ENCODE measurements at regions not wholly inside any gene's neighbourhood (a gene's known extent, or its start where the extent isn't known, plus 50 kb on each side); places are given as distances from the start of the nearest gene placed in this dataset.

GRCh38 chr12:27143256-27144069 lies 61.1 kb upstream of the C12orf71 start:
- TF ChIP-seq CTCF (IDR thresholded peaks at IDR 0.05; ENCODE audit: insufficient read depth, low read length, poor library complexity, severe bottlenecking) = no peak
- no peak for TF ChIP-seq EZH2phosphoT487 (conservative IDR thresholded peaks at IDR 0.05; ENCODE audit: low read length)

All from SU-DHL-6 (cell line).